ENCODE measurements at regions not wholly inside any gene's neighbourhood (a gene's known extent, or its start where the extent isn't known, plus 50 kb on each side); places are given as distances from the start of the nearest gene placed in this dataset.

DNA sequence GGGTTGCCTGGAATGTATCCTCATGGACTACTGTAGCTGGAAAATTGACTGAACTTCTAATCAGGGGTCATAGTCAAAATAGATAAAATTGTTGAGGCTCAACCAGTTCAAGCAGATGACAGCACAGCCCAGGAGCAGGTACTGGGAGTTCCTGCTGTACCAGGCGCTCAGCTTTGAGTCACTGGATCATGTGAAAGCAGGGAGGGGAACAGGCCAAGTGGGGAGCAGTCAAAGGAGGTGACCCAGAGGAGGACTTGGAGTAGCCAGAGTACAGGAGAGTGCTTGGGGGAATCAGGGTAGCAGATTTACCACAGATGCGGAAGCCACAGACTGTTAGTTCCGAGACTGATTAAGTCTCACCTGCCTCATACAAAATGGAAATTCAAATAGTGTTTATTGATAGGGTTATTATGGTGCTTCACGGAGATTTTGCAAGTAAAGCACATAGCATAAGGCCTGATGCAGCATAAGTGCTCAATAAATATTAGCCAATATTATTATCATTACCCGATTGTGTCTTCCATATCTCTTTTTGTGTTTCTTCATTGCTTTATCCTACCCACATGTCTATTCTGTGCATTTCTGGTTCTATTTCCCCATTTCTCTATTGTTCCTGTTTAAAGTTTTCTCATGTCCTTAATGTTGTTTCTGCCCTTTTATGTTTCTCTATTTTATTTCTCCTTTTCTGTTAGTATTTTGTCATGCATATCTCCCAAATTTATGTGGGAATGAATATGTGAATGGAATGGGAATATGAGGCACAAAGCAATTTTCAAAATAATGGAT lies 369.2 kb upstream of the MCTP2 start:
- no peak overlapping the region for H3K4me2 ChIP-seq (ENCODE audit: insufficient read depth in 1 of 2, low read depth in 2 of 2, low read length in 2 of 2)
- no peaks in the 10 kb centered on the region for H3K27me3 ChIP-seq (replicated peaks in 1 of 4; ENCODE audit: control insufficient read depth in 3 of 4, extremely low read depth in 1 of 4, insufficient read depth in 3 of 4, low read length in 3 of 4)
- H3K79me1 ChIP-seq (ENCODE audit: low read depth, low read length) = no peaks in the 10 kb centered on the region
- H2BK120ac ChIP-seq (replicated peaks; ENCODE audit: low read depth, low read length) = no peak overlapping the region
- no peaks in the 10 kb centered on the region for H3K23me2 ChIP-seq (ENCODE audit: low read depth, low read length)
- H3K56ac ChIP-seq (replicated peaks; ENCODE audit: insufficient read length, low read depth, low read length) = no peak overlapping the region
- H4K5ac ChIP-seq (ENCODE audit: insufficient read length, low read depth, low read length) = no peak overlapping the region
- FAIRE-seq (no peak), DNase-seq (ENCODE audit: low read depth in 1 of 2, low spot score in 2 of 2) (no peak)
- POLR2A ChIA-PET (ENCODE audit: partially characterized antibody) = no interaction called here
- H3K18ac ChIP-seq (ENCODE audit: extremely low read depth, low read length) = no peak overlapping the region
- no peaks in the 10 kb centered on the region for H3K79me2 ChIP-seq (ENCODE audit: control insufficient read depth in 1 of 2, insufficient read depth in 2 of 2, low read length in 2 of 2)
- H2BK5ac ChIP-seq (ENCODE audit: low read depth, low read length) = no peak overlapping the region
- no peaks in the 10 kb centered on the region for H3K9me3 ChIP-seq (ENCODE audit: insufficient read depth in 2 of 2, low read depth in 1 of 2, low read length in 1 of 2)
- no peak overlapping the region for H2AFZ ChIP-seq (ENCODE audit: low read length)
- no peak overlapping the region for H3K9ac ChIP-seq (replicated peaks in 1 of 4; ENCODE audit: extremely low read depth in 1 of 4, low read depth in 3 of 4, low read length in 3 of 4)
- no peak overlapping the region for H3K14ac ChIP-seq (ENCODE audit: insufficient read length)
- CTCF ChIA-PET (ENCODE audit: partially characterized antibody) = no interaction called here
- H2AK5ac ChIP-seq (ENCODE audit: low read depth, low read length) = no peak overlapping the region
- no peak overlapping the region for H3K23ac ChIP-seq (ENCODE audit: insufficient read length)
- no peaks in the 10 kb centered on the region for H3K4me1 ChIP-seq (replicated peaks in 1 of 4; ENCODE audit: control insufficient read depth in 3 of 4, insufficient read depth in 4 of 4, low read length in 3 of 4)
- H3K27ac ChIP-seq (ENCODE audit: low read depth, low read length) = no peak overlapping the region
- no peak overlapping the region for H3K4ac ChIP-seq (replicated peaks; ENCODE audit: insufficient read length, low read depth, low read length)
- H2BK12ac ChIP-seq (ENCODE audit: low read depth, low read length) = no peak overlapping the region
- no peaks in the 10 kb centered on the region for H4K20me1 ChIP-seq (replicated peaks in 1 of 2; ENCODE audit: control insufficient read depth in 1 of 2, insufficient read depth in 2 of 2, low read length in 2 of 2)
- H3K36me3 ChIP-seq (ENCODE audit: control insufficient read depth in 2 of 4, insufficient read depth in 4 of 4, low read length in 3 of 4) = no peaks in the 10 kb centered on the region
- 95% methylated on average over 5 of the region's 5 CpGs; no CpG with 5 or more reads in 1 of the 2 experiments for WGBS, 2 experiments (ENCODE audit: extremely low coverage in 1 of 2, insufficient coverage in 1 of 2, insufficient read length in 1 of 2, insufficient replicate concordance in 2 of 2, low coverage in 1 of 2, low lambda C conversion rate in 2 of 2, missing lambda C conversion rate in 1 of 2)
- H4K8ac ChIP-seq (ENCODE audit: extremely low read depth, insufficient read depth, low read length) = no peak overlapping the region; the same call in 1 of the 2 replicates
- H4K91ac ChIP-seq (replicated peaks; ENCODE audit: insufficient read length, low read length) = no peak overlapping the region
- H3K4me3 ChIP-seq (ENCODE audit: extremely low read depth in 1 of 4, insufficient read depth in 2 of 4, low read depth in 3 of 4, low read length in 4 of 4) = no peak overlapping the region
- H2BK20ac ChIP-seq (ENCODE audit: low read length) = no peak overlapping the region
- H2BK15ac ChIP-seq (ENCODE audit: low read length) = no peak overlapping the region
- TF ChIP-seq, protein P1, sequence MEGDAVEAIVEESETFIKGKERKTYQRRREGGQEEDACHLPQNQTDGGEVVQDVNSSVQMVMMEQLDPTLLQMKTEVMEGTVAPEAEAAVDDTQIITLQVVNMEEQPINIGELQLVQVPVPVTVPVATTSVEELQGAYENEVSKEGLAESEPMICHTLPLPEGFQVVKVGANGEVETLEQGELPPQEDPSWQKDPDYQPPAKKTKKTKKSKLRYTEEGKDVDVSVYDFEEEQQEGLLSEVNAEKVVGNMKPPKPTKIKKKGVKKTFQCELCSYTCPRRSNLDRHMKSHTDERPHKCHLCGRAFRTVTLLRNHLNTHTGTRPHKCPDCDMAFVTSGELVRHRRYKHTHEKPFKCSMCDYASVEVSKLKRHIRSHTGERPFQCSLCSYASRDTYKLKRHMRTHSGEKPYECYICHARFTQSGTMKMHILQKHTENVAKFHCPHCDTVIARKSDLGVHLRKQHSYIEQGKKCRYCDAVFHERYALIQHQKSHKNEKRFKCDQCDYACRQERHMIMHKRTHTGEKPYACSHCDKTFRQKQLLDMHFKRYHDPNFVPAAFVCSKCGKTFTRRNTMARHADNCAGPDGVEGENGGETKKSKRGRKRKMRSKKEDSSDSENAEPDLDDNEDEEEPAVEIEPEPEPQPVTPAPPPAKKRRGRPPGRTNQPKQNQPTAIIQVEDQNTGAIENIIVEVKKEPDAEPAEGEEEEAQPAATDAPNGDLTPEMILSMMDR (IDR thresholded peaks at IDR 0.05; ENCODE audit: control extremely low read depth in 1 of 3, insufficient read depth in 1 of 3, low read depth in 1 of 3, low read length in 3 of 3) = no peak
- TF ChIP-seq SP4 (IDR thresholded peaks at IDR 0.05; ENCODE audit: low read length) (no peak), NANOG (IDR thresholded peaks at IDR 0.05; ENCODE audit: insufficient read depth, low read depth, low read length, poor library complexity, severe bottlenecking) (no peak), KDM4A (IDR thresholded peaks at IDR 0.05; ENCODE audit: low read depth, low read length, severe bottlenecking) (no peak), SIX5 (IDR thresholded peaks at IDR 0.05; ENCODE audit: low read depth, low read length) (no peak), POLR2A (IDR thresholded peaks at IDR 0.05; ENCODE audit: control extremely low read depth in 1 of 2, low read depth in 2 of 2, low read length in 2 of 2) (no peak), BACH1 (IDR thresholded peaks at IDR 0.05; ENCODE audit: low read length) (no peak), POU5F1 (IDR thresholded peaks at IDR 0.05; ENCODE audit: low read depth, low read length) (no peak), CBX5 (IDR thresholded peaks at IDR 0.05; ENCODE audit: low read depth, low read length) (no peak)
- TF ChIP-seq, protein P2, sequence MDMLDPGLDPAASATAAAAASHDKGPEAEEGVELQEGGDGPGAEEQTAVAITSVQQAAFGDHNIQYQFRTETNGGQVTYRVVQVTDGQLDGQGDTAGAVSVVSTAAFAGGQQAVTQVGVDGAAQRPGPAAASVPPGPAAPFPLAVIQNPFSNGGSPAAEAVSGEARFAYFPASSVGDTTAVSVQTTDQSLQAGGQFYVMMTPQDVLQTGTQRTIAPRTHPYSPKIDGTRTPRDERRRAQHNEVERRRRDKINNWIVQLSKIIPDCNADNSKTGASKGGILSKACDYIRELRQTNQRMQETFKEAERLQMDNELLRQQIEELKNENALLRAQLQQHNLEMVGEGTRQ (IDR thresholded peaks at IDR 0.05; ENCODE audit: low read length) = no peak

All from H1 (cell line).